Liver (tissue), 3 donors: ENCODE measurements at regions not wholly inside any gene's neighbourhood (a gene's known extent, or its start where the extent isn't known, plus 50 kb on each side); places are given as distances from the start of the nearest gene placed in this dataset.

Experiments
- CTCF ChIP-seq: fragments of 150-350 bp; IDR thresholded peaks from 2 replicates; pipeline ENCODE4 v1.5.1; 2017; ENCODE audit warnings: improper control_type of control experiment, low read depth, low read length; ENCODE audit not compliant: missing input control
- MAX ChIP-seq: IDR thresholded peaks from 2 replicates; pipeline ENCODE4 v1.6.1; 2016; ENCODE audit warnings: antibody characterized with exemption
- RAD21 ChIP-seq, 2 donors: IDR thresholded peaks; 2 replicates each; pipeline ENCODE4 v1.6.1; 2016; ENCODE audit warnings: antibody characterized with exemption in 2 of 2, mild to moderate bottlenecking in 2 of 2
- REST ChIP-seq: IDR thresholded peaks from 2 replicates; pipeline ENCODE4 v1.6.1; 2016; ENCODE audit warnings: antibody characterized with exemption, mild to moderate bottlenecking
- SP1 ChIP-seq: IDR thresholded peaks from 2 replicates; pipeline ENCODE4 v1.6.1; 2018; ENCODE audit warnings: antibody characterized with exemption, mild to moderate bottlenecking
- TAF1 ChIP-seq: conservative IDR thresholded peaks from 2 replicates; pipeline ENCODE4 v1.6.1; 2016; ENCODE audit warnings: antibody characterized with exemption, mild to moderate bottlenecking
- YY1 ChIP-seq: IDR thresholded peaks from 2 replicates; pipeline ENCODE4 v1.6.1; 2016; ENCODE audit warnings: antibody characterized with exemption, mild to moderate bottlenecking
- ZBTB33 ChIP-seq: IDR thresholded peaks from 2 replicates; pipeline ENCODE4 v1.6.1; 2016; ENCODE audit warnings: antibody characterized with exemption
- donor health status: healthy.
- donor health status: healthy.

GRCh38 chr2:180482696-180483095 is 475.6 kb upstream of the CWC22 start:
- no peak for TF ChIP-seq CTCF
- no peak for TF ChIP-seq REST
- no peak for TF ChIP-seq TAF1
- TF ChIP-seq RAD21 (IDR thresholded peaks at IDR 0.05): no peak
- no peak for TF ChIP-seq SP1
- no peak for TF ChIP-seq MAX
- no peak for TF ChIP-seq YY1
- TF ChIP-seq ZBTB33: no peak
